Transverse colon (tissue), 3 donors: ENCODE measurements at regions not wholly inside any gene's neighbourhood (a gene's known extent, or its start where the extent isn't known, plus 50 kb on each side); places are given as distances from the start of the nearest gene placed in this dataset.

ENCODE experiments used
- CTCF ChIP-seq, 5 experiments: fragments of 200-600 bp in 3 of 5; fragments of 450-650 bp in 2 of 5; sonication (generic) in 3 of 5; IDR thresholded peaks; 1 replicate in 2 of 5; 2 replicates in 3 of 5; pipeline ENCODE4 v1.5.1; 2016 to 2017; ENCODE audit warnings: antibody characterized with exemption in 5 of 5, inconsistent platforms in 3 of 5, mild to moderate bottlenecking in 2 of 5, moderate library complexity in 1 of 5
- POLR2A ChIP-seq: fragments of 450-650 bp; IDR thresholded peaks from one replicate; pipeline ENCODE4 v1.6.1; 2016; ENCODE audit warnings: antibody characterized with exemption, mild to moderate bottlenecking, moderate library complexity

DNA sequence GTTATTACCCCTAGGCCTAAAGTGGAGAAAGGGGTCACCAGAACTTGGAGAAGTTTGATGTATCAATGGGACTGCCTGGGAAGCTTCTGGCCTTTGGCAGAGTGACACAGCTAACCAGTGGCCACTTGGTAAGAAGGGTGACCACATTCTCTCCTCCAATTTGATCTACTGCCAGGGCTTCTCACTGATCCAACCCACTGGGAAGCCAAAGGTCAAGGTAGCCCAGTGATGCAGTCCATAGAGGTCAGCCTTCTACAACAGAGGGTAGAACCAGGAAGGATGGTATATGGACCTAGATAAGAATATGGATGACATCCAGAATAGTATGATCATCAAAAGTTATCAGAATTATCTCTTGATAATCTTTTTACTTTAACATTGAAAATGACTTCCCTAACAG lies 493.6 kb downstream of the NYAP2 start:
- TF ChIP-seq CTCF (IDR thresholded peaks at IDR 0.05): no peak
- TF ChIP-seq POLR2A: no peak
